COLO668 (cell line): ENCODE measurements at regions not wholly inside any gene's neighbourhood (a gene's known extent, or its start where the extent isn't known, plus 50 kb on each side); places are given as distances from the start of the nearest gene placed in this dataset.
"Not testable (repeated sequence)": the region's sequence is repeated elsewhere in the genome, so short reads cannot be mapped to it uniquely, and the experiment has no call there.

Experiments
- DNase-seq: peaks from one replicate; lab custom pipeline; 2025; ENCODE audit not compliant: unreplicated experiment; lab: John Stamatoyannopoulos, UW

GRCh38 chr5:152118676-152119470 lies 194.2 kb upstream of the GLRA1 start:
- no peak for DNase-seq

DNA sequence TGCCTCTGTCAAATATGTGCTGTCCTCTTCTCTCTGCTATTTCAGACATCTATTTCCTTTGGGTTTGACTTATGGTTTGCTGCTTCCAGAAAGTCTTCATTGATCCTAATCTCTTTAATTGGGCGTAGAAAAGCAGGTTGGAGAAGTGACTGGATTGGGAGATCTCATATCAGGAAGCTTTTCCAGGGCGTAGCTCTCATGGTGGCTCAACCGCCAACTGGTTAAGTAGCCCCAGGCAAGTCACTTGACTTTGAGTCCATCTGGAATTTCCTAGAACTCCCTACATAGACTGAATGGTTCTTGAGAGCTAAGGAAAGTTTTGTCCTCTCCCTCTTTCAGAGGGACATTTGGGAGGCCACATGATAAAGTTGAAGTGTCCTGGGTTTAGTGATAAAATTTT lies 192.3 kb upstream of the GLRA1 start:
- peak; percentile 45 for DNase-seq

GRCh38 chr5:152113401-152113800 lies 188.8 kb upstream of the GLRA1 start:
- no peak for DNase-seq

GRCh38 chr5:152107220-152107619 lies 182.6 kb upstream of the GLRA1 start:
- DNase-seq, result no peak

DNA sequence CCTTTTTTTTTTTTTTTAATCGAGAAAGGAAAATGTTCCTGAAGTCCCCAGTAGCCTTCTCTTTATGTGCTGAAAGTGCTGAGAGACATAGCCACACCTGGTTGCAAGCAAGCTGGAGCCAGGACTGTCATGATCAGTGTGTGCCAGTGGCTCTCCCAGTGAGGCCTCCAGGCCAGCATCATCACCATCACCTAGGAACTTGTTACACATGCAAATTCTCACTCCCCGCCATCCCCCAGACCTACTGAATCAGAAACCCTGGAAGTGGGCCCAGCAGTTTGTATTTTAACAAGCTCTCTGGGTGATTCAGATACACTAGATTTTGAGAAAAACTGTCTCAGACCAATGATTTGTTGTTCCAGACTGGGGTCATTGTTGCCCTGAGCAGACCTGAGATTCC lies 181.9 kb upstream of the GLRA1 start:
- DNase-seq, result no peak

- no peak for DNase-seq
Measured at GRCh38 chr5:152105085-152105484, 180.4 kb upstream of the GLRA1 start.

DNA sequence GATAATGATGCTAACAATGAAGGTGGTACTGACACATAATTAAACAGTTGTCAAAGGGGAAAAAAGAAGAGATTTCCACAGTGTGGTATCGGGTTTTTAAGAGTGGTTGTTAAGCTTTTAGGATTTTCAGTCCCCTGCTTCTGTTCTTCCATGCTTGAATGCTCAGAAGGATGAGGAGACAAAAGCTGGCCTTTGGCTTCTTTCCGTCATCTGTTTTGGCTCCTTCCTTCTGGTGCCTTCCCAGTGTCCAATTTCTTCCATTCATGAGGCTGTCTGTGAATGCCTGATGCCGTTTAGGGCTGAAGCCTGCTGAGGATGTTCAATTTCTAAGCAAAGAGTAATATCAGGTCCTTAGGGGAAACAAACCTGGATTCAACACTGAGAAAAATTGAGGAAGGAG lies 179.6 kb upstream of the GLRA1 start:
- DNase-seq, result no peak

DNA sequence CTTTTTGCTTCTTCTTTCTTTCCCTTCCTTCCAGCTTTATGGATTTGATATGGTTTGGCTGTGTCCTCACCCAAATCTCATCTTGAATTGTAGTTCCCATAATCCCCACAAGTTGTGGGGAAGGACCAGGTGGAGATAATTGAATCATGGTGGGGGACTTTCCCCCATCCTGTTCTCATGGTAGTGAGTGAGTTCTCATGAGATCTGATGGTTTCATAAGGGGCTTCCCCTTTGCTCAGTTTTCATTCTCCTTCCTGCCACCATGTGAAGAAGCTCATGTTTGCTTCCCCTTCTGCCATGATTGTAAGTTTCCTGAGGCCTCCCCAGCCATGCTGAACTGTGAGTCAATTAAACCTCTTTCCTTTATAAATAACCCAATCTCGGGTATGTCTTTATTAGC lies 178.3 kb upstream of the GLRA1 start:
- DNase-seq, result not testable (repeated sequence)

DNA sequence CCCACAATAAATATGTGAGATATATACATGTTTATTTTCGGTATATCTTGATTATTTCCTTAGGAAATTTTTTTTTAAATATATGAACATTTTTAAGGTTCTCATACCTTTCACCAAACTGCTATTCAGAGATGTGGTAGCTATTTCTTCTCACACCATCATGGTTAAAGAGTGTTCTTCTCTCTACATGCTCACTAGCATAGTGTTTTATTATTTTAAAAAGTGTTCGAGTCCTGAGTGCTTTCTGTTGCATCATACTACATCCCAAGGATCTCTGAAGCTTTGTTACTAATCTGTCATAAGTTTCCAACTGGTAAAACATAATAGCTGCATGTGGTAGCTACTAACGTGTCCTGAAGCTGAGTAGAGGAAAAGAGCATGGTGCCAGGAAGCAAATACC lies 177.4 kb upstream of the GLRA1 start:
- DNase-seq, result no peak

- no peak for DNase-seq
Measured at GRCh38 chr5:152100462-152100861, 175.8 kb upstream of the GLRA1 start.

DNA sequence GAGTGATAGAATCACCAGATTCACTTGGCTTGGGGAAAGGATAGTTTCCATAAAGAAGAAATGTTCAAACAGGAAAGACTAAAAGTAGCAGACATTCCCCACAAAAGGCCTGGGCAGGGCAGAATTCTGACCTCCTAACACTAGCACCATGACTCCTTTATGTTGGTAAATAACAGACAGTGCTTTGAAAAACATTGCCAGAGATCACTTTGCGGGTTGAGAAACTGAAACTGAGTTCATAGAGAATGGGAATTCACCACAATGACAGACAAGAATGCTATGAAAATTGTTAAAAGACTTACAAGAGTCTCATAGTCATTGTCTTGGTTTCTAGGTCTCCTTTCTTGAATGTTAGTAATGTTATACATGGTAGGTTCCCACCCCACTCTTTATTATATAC lies 172.5 kb upstream of the GLRA1 start:
- DNase-seq, result no peak

- no peak for DNase-seq
Measured at GRCh38 chr5:152094716-152095115, 170.1 kb upstream of the GLRA1 start.

GRCh38 chr5:152094060-152094459 lies 169.4 kb upstream of the GLRA1 start:
- no peak for DNase-seq

DNA sequence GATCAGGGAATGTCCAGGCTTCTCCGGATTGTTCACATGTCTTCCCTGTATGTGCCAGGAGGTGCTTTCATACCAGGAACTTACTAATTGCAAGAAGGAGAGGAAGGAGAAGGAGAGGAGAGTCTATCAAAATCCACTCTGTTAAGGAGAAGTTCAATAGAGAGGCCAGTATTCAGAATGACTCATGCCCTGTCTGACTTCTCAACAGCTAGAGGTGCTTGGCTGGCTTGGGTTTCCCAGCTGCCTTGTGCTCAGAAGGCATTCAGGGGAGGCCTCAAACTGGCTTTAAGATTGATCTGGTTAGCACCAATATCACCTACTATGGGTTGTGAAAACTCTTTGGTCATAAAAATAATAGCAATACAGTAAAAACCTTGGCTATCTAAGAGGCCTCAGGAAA lies 167.9 kb upstream of the GLRA1 start:
- no peak for DNase-seq

DNA sequence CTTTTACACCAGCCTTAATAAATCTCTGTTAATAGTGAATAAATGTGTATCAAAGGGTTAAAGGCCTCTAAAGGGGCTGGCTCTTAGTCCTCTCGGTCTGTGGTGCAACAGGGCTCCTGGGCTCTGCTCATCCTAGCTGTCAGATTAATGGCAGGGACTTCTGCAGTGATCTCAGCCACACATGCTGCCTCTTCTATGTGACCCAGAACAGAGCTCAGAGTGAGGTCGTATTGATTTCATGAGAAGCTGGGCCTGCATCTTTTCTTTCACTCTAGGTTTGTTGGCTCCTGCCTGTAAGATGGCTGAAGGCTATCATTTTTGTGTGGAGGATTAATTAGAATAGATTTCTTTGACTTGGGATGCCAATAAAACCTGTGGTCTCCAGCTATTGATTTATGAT lies 165.0 kb upstream of the GLRA1 start:
- no peak for DNase-seq

- no peak for DNase-seq
Measured at GRCh38 chr5:152086668-152087067, 162.0 kb upstream of the GLRA1 start.

DNA sequence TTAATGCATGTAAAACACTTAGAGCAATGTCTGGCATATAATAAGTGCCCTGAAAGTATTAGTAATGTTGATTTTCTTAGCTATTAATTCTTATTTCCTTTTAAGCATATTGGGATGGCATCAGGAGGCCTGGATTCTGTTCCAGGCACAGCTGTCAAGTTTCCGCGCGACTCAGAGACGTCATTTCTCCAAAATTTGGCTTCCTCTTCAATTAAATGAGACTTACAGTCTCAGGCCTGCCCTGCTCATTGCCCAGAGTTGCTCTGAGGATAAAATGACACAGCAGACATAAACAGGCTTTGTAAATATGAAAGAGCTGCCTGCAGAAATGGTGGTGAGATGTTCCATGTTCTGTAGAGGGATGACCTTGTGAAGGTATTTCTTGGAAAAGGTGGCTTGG lies 159.8 kb upstream of the GLRA1 start:
- no peak for DNase-seq

DNA sequence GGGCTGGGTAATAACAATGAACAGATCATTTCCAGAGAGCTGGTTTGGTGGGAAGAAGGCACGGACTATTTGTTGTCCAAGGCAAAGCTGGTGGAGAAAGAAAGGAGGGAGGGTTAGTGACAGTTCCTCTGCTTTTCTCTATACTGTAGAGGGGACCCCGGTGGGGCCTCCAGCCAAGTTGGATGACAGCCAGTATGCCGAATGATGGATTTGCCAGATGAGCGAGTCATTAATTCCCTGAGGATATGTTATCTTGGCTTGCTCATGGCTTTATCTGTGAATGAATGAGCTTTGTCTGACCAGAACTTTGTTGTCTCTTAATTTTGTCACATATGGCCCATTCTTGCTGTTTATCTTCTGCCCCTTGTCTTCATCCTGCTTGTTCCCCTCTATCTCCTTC lies 158.6 kb upstream of the GLRA1 start:
- DNase-seq, result no peak

GRCh38 chr5:152072091-152072490 lies 147.4 kb upstream of the GLRA1 start:
- peak; percentile 18 for DNase-seq

DNA sequence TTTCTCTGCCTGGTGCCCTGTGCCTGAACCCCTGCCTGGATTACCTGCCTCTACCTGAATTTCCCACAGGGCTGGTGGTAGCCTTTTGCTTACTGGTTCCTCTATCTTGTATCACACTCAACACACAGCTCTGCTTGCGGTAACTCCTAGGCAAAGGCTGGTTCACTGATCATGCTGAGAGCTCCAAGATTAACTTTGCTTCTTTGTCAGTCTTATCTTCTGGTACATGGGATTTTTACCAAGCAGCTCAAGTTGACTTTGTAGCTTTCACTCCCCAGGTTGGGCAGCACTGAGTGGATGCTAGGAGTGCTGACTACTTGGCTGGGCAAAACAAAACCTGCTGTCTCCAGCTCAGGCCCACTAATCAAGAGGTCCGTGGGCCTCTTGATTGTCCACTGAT lies 145.9 kb upstream of the GLRA1 start:
- no peak for DNase-seq

DNA sequence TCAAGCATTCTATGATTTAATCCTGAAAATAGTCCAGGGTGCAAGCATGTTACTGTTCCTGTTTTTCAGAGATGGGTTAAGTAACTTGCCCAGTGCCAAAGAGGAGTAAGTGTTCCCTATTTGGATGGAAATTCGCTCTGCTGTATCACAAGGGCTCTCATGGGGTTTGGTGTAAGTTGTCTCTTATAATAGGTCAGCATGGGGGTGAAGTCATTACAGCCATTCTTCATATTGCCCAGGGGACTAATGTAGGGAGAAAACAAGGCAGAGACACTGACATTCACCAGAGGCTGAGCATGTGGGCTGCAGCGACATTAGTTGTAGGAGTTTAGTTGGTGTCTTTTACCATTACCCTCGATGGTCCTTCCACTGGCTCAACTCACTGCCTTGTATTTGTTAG lies 142.1 kb upstream of the GLRA1 start:
- no peak for DNase-seq

GRCh38 chr5:152063004-152063403 lies 138.4 kb upstream of the GLRA1 start:
- no peak for DNase-seq

DNA sequence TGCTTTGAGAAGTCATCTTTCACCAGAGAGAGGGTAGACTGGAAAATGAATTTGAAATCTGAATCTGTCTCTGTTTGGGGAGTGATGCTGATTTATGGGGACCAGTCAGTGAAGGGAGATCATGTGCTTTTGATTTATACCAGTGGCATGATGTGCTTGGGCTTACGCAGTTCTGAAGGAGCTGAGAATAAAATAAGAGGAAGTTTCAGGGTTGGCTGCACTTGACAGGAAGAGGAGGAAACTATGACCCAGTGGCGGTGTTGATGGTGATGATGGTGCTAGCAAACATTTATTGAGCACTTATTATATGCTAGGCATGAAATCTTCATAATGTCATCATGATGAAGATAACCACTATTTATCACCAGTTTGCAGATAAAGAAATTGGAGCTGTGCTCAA lies 136.4 kb upstream of the GLRA1 start:
- no peak for DNase-seq
